BE2C (cell line): ENCODE measurements at regions not wholly inside any gene's neighbourhood (a gene's known extent, or its start where the extent isn't known, plus 50 kb on each side); places are given as distances from the start of the nearest gene placed in this dataset.

ENCODE experiments used
- DNase-seq: peaks from one replicate; pipeline ENCODE4 v3.0.0-alpha.2; 2020
- H3K27me3 ChIP-seq: fragments of 250-450 bp; sonication (Bioruptor Pico); 2 replicates; pipeline ENCODE4 v1.5.1; 2020; ENCODE audit warnings: mild to moderate bottlenecking
- H3K36me3 ChIP-seq: fragments of 250-450 bp; sonication (Bioruptor Pico); 2 replicates; pipeline ENCODE4 v1.5.1; 2020; ENCODE audit warnings: mild to moderate bottlenecking
- H3K4me1 ChIP-seq: fragments of 250-450 bp; sonication (Bioruptor Pico); 2 replicates; pipeline ENCODE4 v1.5.1; 2020
- H3K4me3 ChIP-seq: 2 replicates; pipeline ENCODE4 v1.5.1; 2011; ENCODE audit warnings: low read depth, low read length
- H3K9me3 ChIP-seq: fragments of 250-450 bp; sonication (Bioruptor Pico); 2 replicates; pipeline ENCODE4 v1.5.1; 2020
- CTCF ChIP-seq: IDR thresholded peaks from 2 replicates; pipeline ENCODE4 v1.5.1; 2012; ENCODE audit warnings: mild to moderate bottlenecking, low read depth, low read length

- H3K27me3 ChIP-seq: no peaks in the 10 kb centered on the region
- no peak for TF ChIP-seq CTCF
- DNase-seq: no peak
- H3K4me1 ChIP-seq: peaks cover 51% of the 10 kb centered on the region
- H3K36me3 ChIP-seq: no peaks in the 10 kb centered on the region
- peaks cover 3% of the 10 kb centered on the region; the same call in 1 of the 2 replicates for H3K9me3 ChIP-seq
- no peak overlapping the region for H3K4me3 ChIP-seq
Observed at GRCh38 chr11:116420030-116420429, 352.8 kb downstream of the BUD13 start.

GRCh38 chr11:116418388-116419041 is 354.3 kb downstream of the BUD13 start:
- H3K4me3 ChIP-seq: no peak overlapping the region
- TF ChIP-seq CTCF: no peak
- peak; percentile 39 for DNase-seq
- peaks cover 54% of the 10 kb centered on the region for H3K4me1 ChIP-seq
- no peaks in the 10 kb centered on the region for H3K36me3 ChIP-seq
- peaks cover 3% of the 10 kb centered on the region; the same call in 1 of the 2 replicates for H3K9me3 ChIP-seq
- no peaks in the 10 kb centered on the region for H3K27me3 ChIP-seq

- no peak for TF ChIP-seq CTCF
- Histone ChIP-seq H3K9me3 (peaks cover 3% of the 10 kb centered on the region; the same call in 1 of the 2 replicates), H3K36me3 (no peaks in the 10 kb centered on the region), H3K27me3 (no peaks in the 10 kb centered on the region), H3K4me1 (peaks cover 41% of the 10 kb centered on the region), H3K4me3 (no peak overlapping the region)
- no peak for DNase-seq
Observed at GRCh38 chr11:116416852-116417251, 355.9 kb downstream of the BUD13 start.

- H3K36me3 ChIP-seq: no peaks in the 10 kb centered on the region
- DNase-seq: no peak
- no peak overlapping the region for H3K4me3 ChIP-seq
- no peaks in the 10 kb centered on the region for H3K27me3 ChIP-seq
- TF ChIP-seq CTCF: no peak
- peaks cover 3% of the 10 kb centered on the region; the same call in 1 of the 2 replicates for H3K9me3 ChIP-seq
- H3K4me1 ChIP-seq: peaks cover 25% of the 10 kb centered on the region
Observed at GRCh38 chr11:116415095-116415494, 357.7 kb downstream of the BUD13 start.

GRCh38 chr11:116414357-116414880 is 358.4 kb downstream of the BUD13 start:
- Histone ChIP-seq H3K4me3 (no peak overlapping the region), H3K27me3 (no peaks in the 10 kb centered on the region), H3K9me3 (peaks cover 3% of the 10 kb centered on the region; the same call in 1 of the 2 replicates), H3K36me3 (no peaks in the 10 kb centered on the region), H3K4me1 (peaks cover 22% of the 10 kb centered on the region)
- DNase-seq: no peak
- no peak for TF ChIP-seq CTCF
